HEK293 (cell line): ENCODE measurements at regions not wholly inside any gene's neighbourhood (a gene's known extent, or its start where the extent isn't known, plus 50 kb on each side); places are given as distances from the start of the nearest gene placed in this dataset.

ENCODE experiments used
- TCF7L2 ChIP-seq: IDR thresholded peaks from 2 replicates; pipeline ENCODE4 v1.6.1; 2011; ENCODE audit warnings: low read depth, mild to moderate bottlenecking, inconsistent platforms, low read length, moderate library complexity, borderline replicate concordance
- ZNF174 ChIP-seq: fragments of 450-650 bp; formaldehyde crosslinking; IDR thresholded peaks from 2 replicates; pipeline ENCODE4 v1.5.0; 2017; ENCODE audit warnings: missing biosample characterization, mild to moderate bottlenecking, missing genetic modification characterization
- ZNF19 ChIP-seq: fragments of 450-650 bp; formaldehyde crosslinking; IDR thresholded peaks from 2 replicates; pipeline ENCODE4; 2016; ENCODE audit warnings: missing biosample characterization, missing genetic modification characterization, low read depth
- ZNF433 ChIP-seq: fragments of 450-650 bp; formaldehyde crosslinking; IDR thresholded peaks from 2 replicates; pipeline ENCODE4 v1.5.1; 2016; ENCODE audit warnings: missing biosample characterization, missing genetic modification characterization, low read depth
- ZNF830 ChIP-seq: fragments of 450-650 bp; IDR thresholded peaks from 2 replicates; pipeline ENCODE4 v1.5.0; 2018; ENCODE audit warnings: missing biosample characterization, missing genetic modification characterization, low read depth, mild to moderate bottlenecking, moderate library complexity
- TF ChIP-seq, protein P1 (sequence below): fragments of 450-650 bp; formaldehyde crosslinking; IDR thresholded peaks from 2 replicates; pipeline ENCODE4 v1.5.1; 2016; ENCODE audit warnings: missing biosample characterization, missing genetic modification characterization
- TF ChIP-seq, protein P2 (sequence below): fragments of 450-650 bp; formaldehyde crosslinking; IDR thresholded peaks from 2 replicates; pipeline ENCODE4 v1.5.1; 2016; ENCODE audit warnings: missing biosample characterization, missing genetic modification characterization
- TF ChIP-seq, protein P3 (sequence below): sonication (generic); formaldehyde crosslinking; IDR thresholded peaks from 2 replicates; pipeline ENCODE4 v1.8.1; 2022; ENCODE audit warnings: mild to moderate bottlenecking, moderate library complexity, missing genetic modification reagents
- TF ChIP-seq, protein P4 (sequence below): fragments of 450-650 bp; formaldehyde crosslinking; IDR thresholded peaks from 2 replicates; pipeline ENCODE4 v1.5.1; 2016; ENCODE audit warnings: missing biosample characterization, missing genetic modification characterization
- TF ChIP-seq, protein P5 (sequence below): fragments of 450-650 bp; formaldehyde crosslinking; IDR thresholded peaks from 2 replicates; pipeline ENCODE4 v1.5.1; 2016; ENCODE audit warnings: missing biosample characterization, missing genetic modification characterization, low read depth
- TF ChIP-seq, protein P6 (sequence below): fragments of 450-650 bp; formaldehyde crosslinking; IDR thresholded peaks from 2 replicates; pipeline ENCODE4 v1.5.1; 2017; ENCODE audit warnings: missing biosample characterization, missing genetic modification characterization

DNA sequence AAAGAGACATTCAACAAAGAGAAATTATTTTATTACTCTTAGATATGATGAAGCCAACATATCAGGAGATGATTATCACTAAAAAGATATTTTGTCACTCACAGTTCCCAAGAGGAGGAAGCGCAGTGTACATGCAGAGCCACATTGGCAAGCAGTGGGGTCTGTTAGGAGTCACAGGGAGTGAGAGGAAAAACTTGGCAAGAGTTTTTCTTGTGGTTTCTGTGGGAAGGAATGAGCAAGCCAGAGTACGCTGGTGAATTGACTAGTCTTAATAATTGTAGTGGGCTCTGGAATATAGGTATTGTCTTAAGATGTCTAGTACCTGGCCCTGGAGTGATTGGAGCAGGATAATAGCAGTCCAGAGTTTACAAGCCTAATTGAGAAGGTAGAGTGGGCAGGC is 1095.2 kb downstream of the GRIK2 start:
- TF ChIP-seq ZNF19 = no peak
- TF ChIP-seq, protein P1, sequence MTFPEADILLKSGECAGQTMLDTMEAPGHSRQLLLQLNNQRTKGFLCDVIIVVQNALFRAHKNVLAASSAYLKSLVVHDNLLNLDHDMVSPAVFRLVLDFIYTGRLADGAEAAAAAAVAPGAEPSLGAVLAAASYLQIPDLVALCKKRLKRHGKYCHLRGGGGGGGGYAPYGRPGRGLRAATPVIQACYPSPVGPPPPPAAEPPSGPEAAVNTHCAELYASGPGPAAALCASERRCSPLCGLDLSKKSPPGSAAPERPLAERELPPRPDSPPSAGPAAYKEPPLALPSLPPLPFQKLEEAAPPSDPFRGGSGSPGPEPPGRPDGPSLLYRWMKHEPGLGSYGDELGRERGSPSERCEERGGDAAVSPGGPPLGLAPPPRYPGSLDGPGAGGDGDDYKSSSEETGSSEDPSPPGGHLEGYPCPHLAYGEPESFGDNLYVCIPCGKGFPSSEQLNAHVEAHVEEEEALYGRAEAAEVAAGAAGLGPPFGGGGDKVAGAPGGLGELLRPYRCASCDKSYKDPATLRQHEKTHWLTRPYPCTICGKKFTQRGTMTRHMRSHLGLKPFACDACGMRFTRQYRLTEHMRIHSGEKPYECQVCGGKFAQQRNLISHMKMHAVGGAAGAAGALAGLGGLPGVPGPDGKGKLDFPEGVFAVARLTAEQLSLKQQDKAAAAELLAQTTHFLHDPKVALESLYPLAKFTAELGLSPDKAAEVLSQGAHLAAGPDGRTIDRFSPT (tag by site-specific recombination) = no peak
- TF ChIP-seq, protein P2, sequence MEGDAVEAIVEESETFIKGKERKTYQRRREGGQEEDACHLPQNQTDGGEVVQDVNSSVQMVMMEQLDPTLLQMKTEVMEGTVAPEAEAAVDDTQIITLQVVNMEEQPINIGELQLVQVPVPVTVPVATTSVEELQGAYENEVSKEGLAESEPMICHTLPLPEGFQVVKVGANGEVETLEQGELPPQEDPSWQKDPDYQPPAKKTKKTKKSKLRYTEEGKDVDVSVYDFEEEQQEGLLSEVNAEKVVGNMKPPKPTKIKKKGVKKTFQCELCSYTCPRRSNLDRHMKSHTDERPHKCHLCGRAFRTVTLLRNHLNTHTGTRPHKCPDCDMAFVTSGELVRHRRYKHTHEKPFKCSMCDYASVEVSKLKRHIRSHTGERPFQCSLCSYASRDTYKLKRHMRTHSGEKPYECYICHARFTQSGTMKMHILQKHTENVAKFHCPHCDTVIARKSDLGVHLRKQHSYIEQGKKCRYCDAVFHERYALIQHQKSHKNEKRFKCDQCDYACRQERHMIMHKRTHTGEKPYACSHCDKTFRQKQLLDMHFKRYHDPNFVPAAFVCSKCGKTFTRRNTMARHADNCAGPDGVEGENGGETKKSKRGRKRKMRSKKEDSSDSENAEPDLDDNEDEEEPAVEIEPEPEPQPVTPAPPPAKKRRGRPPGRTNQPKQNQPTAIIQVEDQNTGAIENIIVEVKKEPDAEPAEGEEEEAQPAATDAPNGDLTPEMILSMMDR (tag by site-specific recombination) = no peak
- TF ChIP-seq, protein P3, sequence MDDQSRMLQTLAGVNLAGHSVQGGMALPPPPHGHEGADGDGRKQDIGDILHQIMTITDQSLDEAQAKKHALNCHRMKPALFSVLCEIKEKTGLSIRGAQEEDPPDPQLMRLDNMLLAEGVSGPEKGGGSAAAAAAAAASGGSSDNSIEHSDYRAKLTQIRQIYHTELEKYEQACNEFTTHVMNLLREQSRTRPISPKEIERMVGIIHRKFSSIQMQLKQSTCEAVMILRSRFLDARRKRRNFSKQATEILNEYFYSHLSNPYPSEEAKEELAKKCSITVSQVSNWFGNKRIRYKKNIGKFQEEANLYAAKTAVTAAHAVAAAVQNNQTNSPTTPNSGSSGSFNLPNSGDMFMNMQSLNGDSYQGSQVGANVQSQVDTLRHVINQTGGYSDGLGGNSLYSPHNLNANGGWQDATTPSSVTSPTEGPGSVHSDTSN = no peak
- TF ChIP-seq ZNF174 (tag by site-specific recombination) = no peak
- TF ChIP-seq, protein P4, sequence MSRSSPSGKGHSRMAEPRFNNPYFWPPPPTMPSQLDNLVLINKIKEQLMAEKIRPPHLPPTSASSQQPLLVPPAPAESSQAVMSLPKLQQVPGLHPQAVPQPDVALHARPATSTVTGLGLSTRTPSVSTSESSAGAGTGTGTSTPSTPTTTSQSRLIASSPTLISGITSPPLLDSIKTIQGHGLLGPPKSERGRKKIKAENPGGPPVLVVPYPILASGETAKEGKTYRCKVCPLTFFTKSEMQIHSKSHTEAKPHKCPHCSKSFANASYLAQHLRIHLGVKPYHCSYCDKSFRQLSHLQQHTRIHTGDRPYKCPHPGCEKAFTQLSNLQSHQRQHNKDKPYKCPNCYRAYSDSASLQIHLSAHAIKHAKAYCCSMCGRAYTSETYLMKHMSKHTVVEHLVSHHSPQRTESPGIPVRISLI (tag by site-specific recombination) = no peak
- no peak for TF ChIP-seq ZNF830 (tag by site-specific recombination)
- TF ChIP-seq, protein P5, sequence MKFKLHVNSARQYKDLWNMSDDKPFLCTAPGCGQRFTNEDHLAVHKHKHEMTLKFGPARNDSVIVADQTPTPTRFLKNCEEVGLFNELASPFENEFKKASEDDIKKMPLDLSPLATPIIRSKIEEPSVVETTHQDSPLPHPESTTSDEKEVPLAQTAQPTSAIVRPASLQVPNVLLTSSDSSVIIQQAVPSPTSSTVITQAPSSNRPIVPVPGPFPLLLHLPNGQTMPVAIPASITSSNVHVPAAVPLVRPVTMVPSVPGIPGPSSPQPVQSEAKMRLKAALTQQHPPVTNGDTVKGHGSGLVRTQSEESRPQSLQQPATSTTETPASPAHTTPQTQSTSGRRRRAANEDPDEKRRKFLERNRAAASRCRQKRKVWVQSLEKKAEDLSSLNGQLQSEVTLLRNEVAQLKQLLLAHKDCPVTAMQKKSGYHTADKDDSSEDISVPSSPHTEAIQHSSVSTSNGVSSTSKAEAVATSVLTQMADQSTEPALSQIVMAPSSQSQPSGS (tag by site-specific recombination) = no peak
- TF ChIP-seq, protein P6, sequence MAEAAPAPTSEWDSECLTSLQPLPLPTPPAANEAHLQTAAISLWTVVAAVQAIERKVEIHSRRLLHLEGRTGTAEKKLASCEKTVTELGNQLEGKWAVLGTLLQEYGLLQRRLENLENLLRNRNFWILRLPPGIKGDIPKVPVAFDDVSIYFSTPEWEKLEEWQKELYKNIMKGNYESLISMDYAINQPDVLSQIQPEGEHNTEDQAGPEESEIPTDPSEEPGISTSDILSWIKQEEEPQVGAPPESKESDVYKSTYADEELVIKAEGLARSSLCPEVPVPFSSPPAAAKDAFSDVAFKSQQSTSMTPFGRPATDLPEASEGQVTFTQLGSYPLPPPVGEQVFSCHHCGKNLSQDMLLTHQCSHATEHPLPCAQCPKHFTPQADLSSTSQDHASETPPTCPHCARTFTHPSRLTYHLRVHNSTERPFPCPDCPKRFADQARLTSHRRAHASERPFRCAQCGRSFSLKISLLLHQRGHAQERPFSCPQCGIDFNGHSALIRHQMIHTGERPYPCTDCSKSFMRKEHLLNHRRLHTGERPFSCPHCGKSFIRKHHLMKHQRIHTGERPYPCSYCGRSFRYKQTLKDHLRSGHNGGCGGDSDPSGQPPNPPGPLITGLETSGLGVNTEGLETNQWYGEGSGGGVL (tag by site-specific recombination) = no peak
- TF ChIP-seq ZNF433 (tag by site-specific recombination) = no peak
- TF ChIP-seq TCF7L2 = no peak
